GM23338 (cell line): ENCODE measurements at regions not wholly inside any gene's neighbourhood (a gene's known extent, or its start where the extent isn't known, plus 50 kb on each side); places are given as distances from the start of the nearest gene placed in this dataset.
A peak's percentile ranks its signal among the peaks of the same experiment; 100 is the strongest.

Experiments
- ATAC-seq: fragments of 200-7000 bp; cut with Tn5 transposase; 3 replicates; pipeline ENCODE4 v1.9.1; 2020
- DNase-seq: peaks from one replicate; pipeline ENCODE4 v3.0.0-alpha.2; 2015; ENCODE audit warnings: low spot score
- H2AFZ ChIP-seq: fragments of 200-600 bp; sonication (generic); 2 replicates; pipeline ENCODE4 v1.8.0; 2016; ENCODE audit warnings: antibody characterized with exemption, mild to moderate bottlenecking, moderate library complexity
- H3F3A ChIP-seq: fragments of 200-600 bp; sonication (generic); replicated peaks from 2 replicates; pipeline ENCODE4 v1.8.0; 2017; ENCODE audit warnings: antibody characterized with exemption, mixed run types, low read depth
- H3K27ac ChIP-seq: fragments of 200-600 bp; sonication (generic); 2 replicates; pipeline ENCODE4 v1.6.1; 2016; ENCODE audit warnings: low read depth
- H3K27me3 ChIP-seq: fragments of 200-600 bp; sonication (generic); 2 replicates; pipeline ENCODE4 v1.8.0; 2016; ENCODE audit warnings: mild to moderate bottlenecking, mixed run types, moderate library complexity; ENCODE audit not compliant: insufficient read depth
- H3K36me3 ChIP-seq: fragments of 200-600 bp; sonication (generic); 2 replicates; pipeline ENCODE4 v1.8.0; 2016; ENCODE audit warnings: mild to moderate bottlenecking; ENCODE audit not compliant: insufficient read depth
- H3K4me1 ChIP-seq: fragments of 200-600 bp; sonication (generic); 2 replicates; pipeline ENCODE4 v1.8.0; 2016; ENCODE audit warnings: mild to moderate bottlenecking, moderate library complexity; ENCODE audit not compliant: insufficient read depth
- H3K4me2 ChIP-seq: fragments of 200-600 bp; sonication (generic); 2 replicates; pipeline ENCODE4 v1.7.1; 2017; ENCODE audit warnings: mixed run types
- H3K4me3 ChIP-seq: fragments of 200-600 bp; sonication (generic); 2 replicates; pipeline ENCODE4 v1.6.1; 2016; ENCODE audit warnings: mixed run types
- H3K79me2 ChIP-seq: fragments of 200-600 bp; sonication (generic); replicated peaks from 2 replicates; pipeline ENCODE4 v1.8.0; 2017; ENCODE audit warnings: mild to moderate bottlenecking; ENCODE audit not compliant: insufficient read depth
- H3K9me2 ChIP-seq: fragments of 200-600 bp; sonication (generic); 2 replicates; pipeline ENCODE4 v1.8.0; 2017; ENCODE audit not compliant: insufficient read depth
- H4K20me1 ChIP-seq: fragments of 200-600 bp; sonication (generic); replicated peaks from 2 replicates; pipeline ENCODE4 v1.8.0; 2017; ENCODE audit warnings: mild to moderate bottlenecking; ENCODE audit not compliant: insufficient read depth
- H3K27ac Mint-ChIP-seq: 2 replicates; pipeline ENCODE4 v1.8.0; 2020; ENCODE audit warnings: inconsistent platforms, mild to moderate bottlenecking, moderate library complexity, mixed read lengths
- H3K27me3 Mint-ChIP-seq: 3 replicates; pipeline ENCODE4 v1.8.0; 2022; ENCODE audit warnings: low read depth, mild to moderate bottlenecking, moderate library complexity, mixed read lengths, inconsistent platforms; ENCODE audit not compliant: insufficient read depth, poor library complexity
- H3K36me3 Mint-ChIP-seq: 3 replicates; pipeline ENCODE4 v1.8.0; 2021; ENCODE audit warnings: low read depth, mild to moderate bottlenecking, inconsistent platforms, moderate library complexity, mixed read lengths
- H3K4me1 Mint-ChIP-seq: 3 replicates; pipeline ENCODE4 v1.8.0; 2020; ENCODE audit warnings: mild to moderate bottlenecking, inconsistent platforms, mixed read lengths
- H3K4me3 Mint-ChIP-seq: 3 replicates; pipeline ENCODE4 v1.8.0; 2021; ENCODE audit warnings: moderate library complexity, mild to moderate bottlenecking, inconsistent platforms, mixed read lengths
- H3K9me3 Mint-ChIP-seq: 3 replicates; pipeline ENCODE4 v1.8.0; 2020; ENCODE audit warnings: moderate library complexity, mild to moderate bottlenecking, inconsistent platforms, mixed read lengths
- CREB1 ChIP-seq: fragments of 250-450 bp; sonication (Bioruptor Pico); IDR thresholded peaks from 2 replicates; pipeline ENCODE4 v1.5.0; 2020; ENCODE audit warnings: low read depth, mild to moderate bottlenecking, moderate library complexity
- CTCF ChIP-seq, 2 experiments: fragments of 200-600 bp in 1 of 2; sonication (generic) in 1 of 2; conservative IDR thresholded peaks; 2 replicates each; pipeline versions ENCODE4 v1.5.1 to v1.6.1; 2016 to 2017; ENCODE audit warnings: antibody characterized with exemption in 2 of 2, low read depth in 2 of 2, mild to moderate bottlenecking in 2 of 2, moderate library complexity in 1 of 2
- ETS1 ChIP-seq: IDR thresholded peaks from 2 replicates; pipeline ENCODE4 v1.6.1; 2016; ENCODE audit warnings: antibody characterized with exemption
- NANOG ChIP-seq: IDR thresholded peaks from 2 replicates; pipeline ENCODE4 v1.6.1; 2016; ENCODE audit warnings: antibody characterized with exemption, borderline replicate concordance
- REST ChIP-seq: IDR thresholded peaks from one replicate; pipeline ENCODE4 v1.6.1; 2018; ENCODE audit warnings: antibody characterized with exemption; ENCODE audit not compliant: unreplicated experiment
- ZNF114 ChIP-seq: fragments of 250-450 bp; sonication (Bioruptor Pico); IDR thresholded peaks from 2 replicates; pipeline ENCODE4 v1.5.0; 2020; ENCODE audit warnings: mild to moderate bottlenecking, moderate library complexity
- ZNF462 ChIP-seq: fragments of 250-450 bp; sonication (Bioruptor Pico); IDR thresholded peaks from 2 replicates; pipeline ENCODE4 v1.5.0; 2020; ENCODE audit warnings: mild to moderate bottlenecking, moderate library complexity

GRCh38 chr1:8197493-8198282, 120.2 kb upstream of the SLC45A1 start (continued):
- TF ChIP-seq ZNF462 (CRISPR knock-in tag) (no peak), CREB1 (CRISPR knock-in tag) (no peak), NANOG (no peak)

GRCh38 chr1:8194481-8195227, 123.3 kb upstream of the SLC45A1 start:
- no peaks in the 10 kb centered on the region for H3K36me3 ChIP-seq
- ATAC-seq (no peak), DNase-seq (no peak)
- Mint-ChIP-seq H3K9me3 (no peaks in the 10 kb centered on the region), H3K27me3 (peaks cover 6% of the 10 kb centered on the region), H3K27ac (no peak overlapping the region), H3K4me1 (peaks cover 14% of the 10 kb centered on the region), H3K4me3 (no peak overlapping the region), H3K36me3 (no peaks in the 10 kb centered on the region; the same call in 2 of the 3 replicates)
- no peaks in the 10 kb centered on the region for H3K9me2 ChIP-seq
- no peak overlapping the region for H3K4me2 ChIP-seq
- no peaks in the 10 kb centered on the region for H3K79me2 ChIP-seq
- H2AFZ ChIP-seq, result peak overlapping the region; percentile 33; the same call in 1 of the 2 replicates
- H4K20me1 ChIP-seq, result no peaks in the 10 kb centered on the region
- no peak overlapping the region for H3K27ac ChIP-seq
- H3K4me1 ChIP-seq, result 0 out of 2 replicates have a peak, but pooled peaks cover 3% of the 10 kb centered on the region
- no peak overlapping the region for H3K4me3 ChIP-seq
- no peaks in the 10 kb centered on the region for H3F3A ChIP-seq
- H3K27me3 ChIP-seq, result no peaks in the 10 kb centered on the region
- TF ChIP-seq CTCF (conservative IDR thresholded peaks at IDR 0.05; ENCODE audit: low read depth in 2 of 2), result no peak
- TF ChIP-seq ETS1, result no peak
- TF ChIP-seq ZNF114 (CRISPR knock-in tag), result no peak
- no peak for TF ChIP-seq REST
- TF ChIP-seq NANOG, result no peak
